ENCODE measurements at regions not wholly inside any gene's neighbourhood (a gene's known extent, or its start where the extent isn't known, plus 50 kb on each side); places are given as distances from the start of the nearest gene placed in this dataset.

GRCh38 chr5:26757941-26758340, 280.4 kb downstream of the CDH9 start:
- no peaks in the 10 kb centered on the region for H3K79me2 ChIP-seq (replicated peaks; ENCODE audit: insufficient read depth, low read length)
- H3K9me3 ChIP-seq (ENCODE audit: low read length): no peaks in the 10 kb centered on the region
- peaks cover 4% of the 10 kb centered on the region for H3F3A ChIP-seq (ENCODE audit: insufficient read depth, low read length, poor library complexity, severe bottlenecking)
- TF ChIP-seq EZH2 (IDR thresholded peaks at IDR 0.05; ENCODE audit: borderline replicate concordance, insufficient read depth, low read length, poor library complexity, severe bottlenecking): no peak
- H3K36me3 ChIP-seq (ENCODE audit: insufficient read depth, low read length): no peaks in the 10 kb centered on the region
- no peak overlapping the region for H2AFZ ChIP-seq (ENCODE audit: low read depth, low read length)
- H4K20me1 ChIP-seq (ENCODE audit: insufficient read depth): no peaks in the 10 kb centered on the region
- H3K9me2 ChIP-seq (ENCODE audit: insufficient read depth, low read length): no peaks in the 10 kb centered on the region
- no peak overlapping the region for H3K4me2 ChIP-seq (ENCODE audit: low read length)
- no peak overlapping the region for H3K27ac ChIP-seq (ENCODE audit: low read length)
- no peak overlapping the region for H3K4me3 ChIP-seq (ENCODE audit: low read length)
- H3K27me3 ChIP-seq (ENCODE audit: insufficient read depth, low read depth, low read length): no peaks in the 10 kb centered on the region
- H3K9ac ChIP-seq (ENCODE audit: low read length): no peak overlapping the region

- Histone ChIP-seq H3K36me3 (ENCODE audit: insufficient read depth, low read length) (no peaks in the 10 kb centered on the region), H2AFZ (ENCODE audit: low read depth, low read length) (no peak overlapping the region)
These were observed 288.6 kb downstream of the CDH9 start for GRCh38 chr5:26749829-26750228.

GRCh38 chr5:26740182-26740581, 298.2 kb downstream of the CDH9 start:
- no peaks in the 10 kb centered on the region for H3K36me3 ChIP-seq (ENCODE audit: insufficient read depth, low read length)
- no peak overlapping the region for H3K4me3 ChIP-seq (ENCODE audit: low read length)
- H3K27me3 ChIP-seq (ENCODE audit: insufficient read depth, low read depth, low read length): no peaks in the 10 kb centered on the region
- no peak overlapping the region for H3K4me2 ChIP-seq (ENCODE audit: low read length)
- no peaks in the 10 kb centered on the region for H3K9me2 ChIP-seq (ENCODE audit: insufficient read depth, low read length)
- H3K9ac ChIP-seq (ENCODE audit: low read length): no peak overlapping the region
- H2AFZ ChIP-seq (ENCODE audit: low read depth, low read length): no peak overlapping the region
- TF ChIP-seq EZH2 (IDR thresholded peaks at IDR 0.05; ENCODE audit: borderline replicate concordance, insufficient read depth, low read length, poor library complexity, severe bottlenecking) (no peak), TAF1 (IDR thresholded peaks at IDR 0.05; ENCODE audit: low read depth) (no peak), POLR2AphosphoS5 (IDR thresholded peaks at IDR 0.05) (no peak), MXI1 (conservative IDR thresholded peaks at IDR 0.05; ENCODE audit: poor library complexity, severe bottlenecking) (no peak), SMC3 (conservative IDR thresholded peaks at IDR 0.05; ENCODE audit: poor library complexity) (no peak), EP300 (conservative IDR thresholded peaks at IDR 0.05; ENCODE audit: poor library complexity, severe bottlenecking) (no peak), RAD21 (conservative IDR thresholded peaks at IDR 0.05) (no peak), CTCF (IDR thresholded peaks at IDR 0.05; ENCODE audit: poor library complexity, severe bottlenecking) (no peak), REST (IDR thresholded peaks at IDR 0.05; ENCODE audit: borderline replicate concordance) (no peak)
- no peaks in the 10 kb centered on the region for H4K20me1 ChIP-seq (ENCODE audit: insufficient read depth)
- no peaks in the 10 kb centered on the region for H3F3A ChIP-seq (ENCODE audit: insufficient read depth, low read length, poor library complexity, severe bottlenecking)
- H3K9me3 ChIP-seq (ENCODE audit: low read length): no peaks in the 10 kb centered on the region
- no peak overlapping the region for H3K27ac ChIP-seq (ENCODE audit: low read length)
- no peaks in the 10 kb centered on the region for H3K79me2 ChIP-seq (replicated peaks; ENCODE audit: insufficient read depth, low read length)

More at GRCh38 chr5:26749829-26750228, 288.6 kb downstream of the CDH9 start:
- H3K9ac ChIP-seq (ENCODE audit: low read length): no peak overlapping the region
- H3K27me3 ChIP-seq (ENCODE audit: insufficient read depth, low read depth, low read length): no peaks in the 10 kb centered on the region
- H3K79me2 ChIP-seq (replicated peaks; ENCODE audit: insufficient read depth, low read length): no peaks in the 10 kb centered on the region
- no peak overlapping the region for H3K27ac ChIP-seq (ENCODE audit: low read length)
- no peaks in the 10 kb centered on the region for H3K9me2 ChIP-seq (ENCODE audit: insufficient read depth, low read length)
- no peak overlapping the region for H3K4me2 ChIP-seq (ENCODE audit: low read length)
- TF ChIP-seq EZH2 (IDR thresholded peaks at IDR 0.05; ENCODE audit: borderline replicate concordance, insufficient read depth, low read length, poor library complexity, severe bottlenecking): no peak
- TF ChIP-seq CTCF (IDR thresholded peaks at IDR 0.05; ENCODE audit: poor library complexity, severe bottlenecking): no peak
- no peak for TF ChIP-seq SMC3 (conservative IDR thresholded peaks at IDR 0.05; ENCODE audit: poor library complexity)
- no peak for TF ChIP-seq TAF1 (IDR thresholded peaks at IDR 0.05; ENCODE audit: low read depth)
- H4K20me1 ChIP-seq (ENCODE audit: insufficient read depth): no peaks in the 10 kb centered on the region
- H3K9me3 ChIP-seq (ENCODE audit: low read length): no peaks in the 10 kb centered on the region
- no peaks in the 10 kb centered on the region for H3F3A ChIP-seq (ENCODE audit: insufficient read depth, low read length, poor library complexity, severe bottlenecking)
- H3K4me3 ChIP-seq (ENCODE audit: low read length): no peak overlapping the region
